A549 (cell line): ENCODE measurements at regions not wholly inside any gene's neighbourhood (a gene's known extent, or its start where the extent isn't known, plus 50 kb on each side); places are given as distances from the start of the nearest gene placed in this dataset.

Experiments
- ATOH8 ChIP-seq: fragments of 250-450 bp; sonication (Bioruptor Pico); IDR thresholded peaks from 2 replicates; pipeline ENCODE4 v1.5.0; 2020; ENCODE audit warnings: low read depth, mild to moderate bottlenecking, moderate library complexity
- BHLHE40 ChIP-seq: IDR thresholded peaks from 2 replicates; pipeline ENCODE4 v1.6.1; 2012; ENCODE audit warnings: low read depth, low read length, inconsistent platforms
- CEBPB ChIP-seq, 2 experiments: fragments of >200 bp in 1 of 2; sonication (Bioruptor Twin) in 1 of 2; formaldehyde crosslinking in 1 of 2; IDR thresholded peaks; 2 replicates each; pipeline ENCODE4 v1.6.1; 2012 to 2016
- ESRRA ChIP-seq: fragments of 150-350 bp; IDR thresholded peaks from 2 replicates; pipeline ENCODE4 v1.6.1; 2014; ENCODE audit warnings: mild to moderate bottlenecking, low read length, borderline replicate concordance
- FOSB ChIP-seq: fragments of 250-450 bp; sonication (Bioruptor Pico); IDR thresholded peaks from 2 replicates; pipeline ENCODE4 v1.5.0; 2020; ENCODE audit warnings: mild to moderate bottlenecking, moderate library complexity
- HOXB5 ChIP-seq: fragments of 250-450 bp; sonication (Bioruptor Pico); IDR thresholded peaks from 2 replicates; pipeline ENCODE4 v1.5.0; 2020; ENCODE audit warnings: mild to moderate bottlenecking, moderate library complexity
- KDM1A ChIP-seq: fragments of 200-600 bp; sonication (generic); IDR thresholded peaks from 2 replicates; pipeline ENCODE4 v1.6.1; 2016; ENCODE audit warnings: low read depth, mild to moderate bottlenecking
- POLR2A ChIP-seq: IDR thresholded peaks from 2 replicates; pipeline ENCODE4 v1.6.1; 2012; ENCODE audit warnings: mild to moderate bottlenecking, low read length
- POLR2AphosphoS2 ChIP-seq: conservative IDR thresholded peaks from 2 replicates; pipeline ENCODE4 v1.6.1; 2012; ENCODE audit warnings: low read length, improper control_type of control experiment, inconsistent platforms
- RFX5 ChIP-seq: fragments of 450-650 bp; IDR thresholded peaks from 2 replicates; pipeline ENCODE4 v1.7.1; 2014; ENCODE audit warnings: antibody characterized with exemption, mild to moderate bottlenecking, moderate library complexity
- SMC3 ChIP-seq: fragments of >200 bp; sonication (Bioruptor Twin); formaldehyde crosslinking; IDR thresholded peaks from 3 replicates; pipeline ENCODE4 v1.6.1; 2018; ENCODE audit warnings: inconsistent platforms
- ZC3H11A ChIP-seq: fragments of 450-650 bp; IDR thresholded peaks from 2 replicates; pipeline ENCODE4 v1.6.1; 2014; ENCODE audit warnings: antibody characterized with exemption, mild to moderate bottlenecking
- TF ChIP-seq, protein P1 (sequence below): fragments of >200 bp; sonication (Bioruptor Twin); formaldehyde crosslinking; IDR thresholded peaks from 3 replicates; pipeline ENCODE4 v1.5.1; 2016

- no peak for TF ChIP-seq POLR2A
- TF ChIP-seq CEBPB (IDR thresholded peaks at IDR 0.05) = no peak
- no peak for TF ChIP-seq ESRRA
- TF ChIP-seq, protein P1, sequence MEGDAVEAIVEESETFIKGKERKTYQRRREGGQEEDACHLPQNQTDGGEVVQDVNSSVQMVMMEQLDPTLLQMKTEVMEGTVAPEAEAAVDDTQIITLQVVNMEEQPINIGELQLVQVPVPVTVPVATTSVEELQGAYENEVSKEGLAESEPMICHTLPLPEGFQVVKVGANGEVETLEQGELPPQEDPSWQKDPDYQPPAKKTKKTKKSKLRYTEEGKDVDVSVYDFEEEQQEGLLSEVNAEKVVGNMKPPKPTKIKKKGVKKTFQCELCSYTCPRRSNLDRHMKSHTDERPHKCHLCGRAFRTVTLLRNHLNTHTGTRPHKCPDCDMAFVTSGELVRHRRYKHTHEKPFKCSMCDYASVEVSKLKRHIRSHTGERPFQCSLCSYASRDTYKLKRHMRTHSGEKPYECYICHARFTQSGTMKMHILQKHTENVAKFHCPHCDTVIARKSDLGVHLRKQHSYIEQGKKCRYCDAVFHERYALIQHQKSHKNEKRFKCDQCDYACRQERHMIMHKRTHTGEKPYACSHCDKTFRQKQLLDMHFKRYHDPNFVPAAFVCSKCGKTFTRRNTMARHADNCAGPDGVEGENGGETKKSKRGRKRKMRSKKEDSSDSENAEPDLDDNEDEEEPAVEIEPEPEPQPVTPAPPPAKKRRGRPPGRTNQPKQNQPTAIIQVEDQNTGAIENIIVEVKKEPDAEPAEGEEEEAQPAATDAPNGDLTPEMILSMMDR = no peak
- no peak for TF ChIP-seq RFX5
- no peak for TF ChIP-seq POLR2AphosphoS2
- no peak for TF ChIP-seq BHLHE40
- TF ChIP-seq FOSB (CRISPR knock-in tag) = no peak
- TF ChIP-seq SMC3 = no peak
- TF ChIP-seq KDM1A = no peak
- no peak for TF ChIP-seq HOXB5 (CRISPR knock-in tag)
- no peak for TF ChIP-seq ZC3H11A
- no peak for TF ChIP-seq ATOH8 (CRISPR knock-in tag)
Measured at GRCh38 chr5:34502581-34502980, 153.5 kb upstream of the RAI14 start.
